ENCODE measurements at regions not wholly inside any gene's neighbourhood (a gene's known extent, or its start where the extent isn't known, plus 50 kb on each side); places are given as distances from the start of the nearest gene placed in this dataset.
"Not testable (repeated sequence)": the region's sequence is repeated elsewhere in the genome, so short reads cannot be mapped to it uniquely, and the experiment has no call there.

GRCh38 chr20:52064931-52065330 is 126.6 kb downstream of the ZFP64 start:
- no peak overlapping the region for H3K27ac Mint-ChIP-seq
- H3K4me3 Mint-ChIP-seq = no peak overlapping the region
- no peaks in the 10 kb centered on the region for H3K27me3 Mint-ChIP-seq
- no peaks in the 10 kb centered on the region for H3K4me1 Mint-ChIP-seq
- peaks cover 4% of the 10 kb centered on the region for H3K36me3 Mint-ChIP-seq
- H3K9me3 Mint-ChIP-seq = peaks cover 0 to 3% (median 1%) of the 10 kb centered on the region in 3 donors

- Mint-ChIP-seq H3K9me3 (peaks cover 0 to 5% (median 1%) of the 10 kb centered on the region in 3 donors), H3K36me3 (peaks cover 4% of the 10 kb centered on the region), H3K27ac (no peak overlapping the region), H3K4me3 (no peak overlapping the region), H3K4me1 (no peaks in the 10 kb centered on the region), H3K27me3 (no peaks in the 10 kb centered on the region)
Measured at GRCh38 chr20:52062452-52063209, 128.9 kb downstream of the ZFP64 start.

GRCh38 chr20:52060794-52061714 is 130.5 kb downstream of the ZFP64 start:
- H3K9me3 Mint-ChIP-seq = peaks cover 1 to 13% (median 10%) of the 10 kb centered on the region in 3 donors
- H3K36me3 Mint-ChIP-seq = peaks cover 4% of the 10 kb centered on the region
- H3K27ac Mint-ChIP-seq = no peak overlapping the region
- H3K4me1 Mint-ChIP-seq = no peaks in the 10 kb centered on the region
- H3K4me3 Mint-ChIP-seq = no peak overlapping the region
- no peaks in the 10 kb centered on the region for H3K27me3 Mint-ChIP-seq

- H3K4me1 Mint-ChIP-seq, H3K4me3 Mint-ChIP-seq, H3K27me3 Mint-ChIP-seq, H3K36me3 Mint-ChIP-seq, H3K27ac Mint-ChIP-seq: not testable (repeated sequence)
- H3K9me3 Mint-ChIP-seq = peaks cover 2 to 14% (median 11%) of the 10 kb centered on the region in 3 donors
Measured at GRCh38 chr20:52057133-52057532, 134.4 kb downstream of the ZFP64 start.

GRCh38 chr20:52056203-52057062 is 135.1 kb downstream of the ZFP64 start:
- H3K4me3 Mint-ChIP-seq = no peak overlapping the region
- no peaks in the 10 kb centered on the region for H3K27me3 Mint-ChIP-seq
- no peaks in the 10 kb centered on the region for H3K4me1 Mint-ChIP-seq
- no peak overlapping the region for H3K27ac Mint-ChIP-seq
- H3K36me3 Mint-ChIP-seq = peaks cover 2% of the 10 kb centered on the region
- peaks cover 2 to 14% (median 11%) of the 10 kb centered on the region in 3 donors for H3K9me3 Mint-ChIP-seq

GRCh38 chr20:52054123-52054522 is 137.5 kb downstream of the ZFP64 start:
- Mint-ChIP-seq H3K9me3 (peaks cover 2 to 14% (median 11%) of the 10 kb centered on the region in 3 donors), H3K27me3 (no peaks in the 10 kb centered on the region), H3K4me1 (no peaks in the 10 kb centered on the region), H3K36me3 (peaks cover 7% of the 10 kb centered on the region), H3K4me3 (no peak overlapping the region), H3K27ac (no peak overlapping the region)

GRCh38 chr20:52049001-52049731 is 142.4 kb downstream of the ZFP64 start:
- H3K9me3 Mint-ChIP-seq = peaks cover 0 to 2% (median 0%) of the 10 kb centered on the region in 3 donors
- H3K4me1 Mint-ChIP-seq = no peaks in the 10 kb centered on the region
- H3K4me3 Mint-ChIP-seq = no peak overlapping the region
- peaks cover 6% of the 10 kb centered on the region for H3K36me3 Mint-ChIP-seq
- H3K27ac Mint-ChIP-seq = no peak overlapping the region
- H3K27me3 Mint-ChIP-seq = peaks cover 9% of the 10 kb centered on the region

- Mint-ChIP-seq H3K27me3 (peaks cover 9% of the 10 kb centered on the region), H3K9me3 (no peaks in the 10 kb centered on the region), H3K36me3 (peaks cover 5% of the 10 kb centered on the region), H3K27ac (no peak overlapping the region), H3K4me3 (no peak overlapping the region), H3K4me1 (no peaks in the 10 kb centered on the region)
Measured at GRCh38 chr20:52047811-52048764, 143.5 kb downstream of the ZFP64 start.

- peaks cover 2% of the 10 kb centered on the region for H3K36me3 Mint-ChIP-seq
- no peak overlapping the region for H3K4me3 Mint-ChIP-seq
- H3K27me3 Mint-ChIP-seq = peaks cover 4% of the 10 kb centered on the region
- H3K27ac Mint-ChIP-seq = no peak overlapping the region
- H3K4me1 Mint-ChIP-seq = no peaks in the 10 kb centered on the region
- H3K9me3 Mint-ChIP-seq = no peaks in the 10 kb centered on the region
Measured at GRCh38 chr20:52041966-52042365, 149.6 kb downstream of the ZFP64 start.

- no peaks in the 10 kb centered on the region for H3K27me3 Mint-ChIP-seq
- H3K4me1 Mint-ChIP-seq = no peaks in the 10 kb centered on the region
- no peak overlapping the region for H3K27ac Mint-ChIP-seq
Measured at GRCh38 chr20:52039790-52040189, 151.8 kb downstream of the ZFP64 start.

GRCh38 chr20:52038632-52039031 is 152.9 kb downstream of the ZFP64 start:
- not testable (repeated sequence) for H3K27ac Mint-ChIP-seq, H3K36me3 Mint-ChIP-seq, H3K4me1 Mint-ChIP-seq, H3K4me3 Mint-ChIP-seq, H3K9me3 Mint-ChIP-seq, H3K27me3 Mint-ChIP-seq

More at GRCh38 chr20:52039790-52040189, 151.8 kb downstream of the ZFP64 start:
- Mint-ChIP-seq H3K9me3 (no peaks in the 10 kb centered on the region), H3K4me3 (no peak overlapping the region), H3K36me3 (peaks cover 2% of the 10 kb centered on the region)

GRCh38 chr20:52037370-52037769 is 154.2 kb downstream of the ZFP64 start:
- Mint-ChIP-seq H3K9me3 (peaks cover 0 to 4% (median 0%) of the 10 kb centered on the region in 3 donors), H3K27ac (no peak overlapping the region), H3K27me3 (no peaks in the 10 kb centered on the region), H3K36me3 (peaks cover 2% of the 10 kb centered on the region), H3K4me3 (no peak overlapping the region), H3K4me1 (no peaks in the 10 kb centered on the region)

GRCh38 chr20:52035977-52036376 is 155.6 kb downstream of the ZFP64 start:
- no peak overlapping the region for H3K4me3 Mint-ChIP-seq
- H3K4me1 Mint-ChIP-seq = no peaks in the 10 kb centered on the region
- H3K9me3 Mint-ChIP-seq = peaks cover 0 to 4% (median 0%) of the 10 kb centered on the region in 3 donors
- H3K36me3 Mint-ChIP-seq = no peaks in the 10 kb centered on the region
- H3K27ac Mint-ChIP-seq = no peak overlapping the region
- peaks cover 5% of the 10 kb centered on the region for H3K27me3 Mint-ChIP-seq

Data from IgD-negative memory B cell (primary cell).